ENCODE measurements at regions not wholly inside any gene's neighbourhood (a gene's known extent, or its start where the extent isn't known, plus 50 kb on each side); places are given as distances from the start of the nearest gene placed in this dataset.

- no peak overlapping the region for H3K4me3 Mint-ChIP-seq
- H3K36me3 Mint-ChIP-seq (ENCODE audit: insufficient read depth in 1 of 3, low read depth in 3 of 3), result no peaks in the 10 kb centered on the region
- Histone ChIP-seq H4K5ac (ENCODE audit: insufficient read length, low read depth, low read length) (no peak overlapping the region), H3K4me1 (ENCODE audit: insufficient read depth, low read length) (no peaks in the 10 kb centered on the region), H3K79me2 (ENCODE audit: insufficient read depth, low read length) (no peaks in the 10 kb centered on the region), H3K9ac (ENCODE audit: extremely low read depth, insufficient read length, low read length) (no peak overlapping the region), H3T11ph (ENCODE audit: low read length) (no peak overlapping the region), H3K18ac (ENCODE audit: insufficient read length, low read depth, low read length) (no peak overlapping the region), H3K79me1 (ENCODE audit: insufficient read depth, low read depth, low read length, poor library complexity, severe bottlenecking) (no peaks in the 10 kb centered on the region), H2AFZ (ENCODE audit: low read length) (no peak overlapping the region), H3K23ac (ENCODE audit: insufficient read length, low read depth, low read length) (no peak overlapping the region), H4K20me1 (ENCODE audit: control insufficient read depth, insufficient read depth, insufficient read length) (no peaks in the 10 kb centered on the region), H4K91ac (ENCODE audit: insufficient read length, low read depth, low read length) (no peak overlapping the region), H3K23me2 (ENCODE audit: insufficient read length, low read depth, low read length, poor library complexity, severe bottlenecking) (no peaks in the 10 kb centered on the region), H3K4me2 (ENCODE audit: insufficient read depth, insufficient read length, low read length) (no peak overlapping the region), H2BK120ac (ENCODE audit: low read depth, low read length, poor library complexity, severe bottlenecking) (no peak overlapping the region), H2AK5ac (ENCODE audit: insufficient read length, low read length) (no peak overlapping the region), H2BK12ac (ENCODE audit: insufficient read length, low read depth, low read length) (no peak overlapping the region), H3K27me3 (ENCODE audit: insufficient read depth, low read length) (no peaks in the 10 kb centered on the region), H3K27ac (ENCODE audit: insufficient read length, low read depth, low read length) (no peak overlapping the region), H2BK20ac (ENCODE audit: low read depth, low read length, poor library complexity, severe bottlenecking) (no peak overlapping the region), H3K4ac (ENCODE audit: low read depth, low read length) (no peak overlapping the region), H2BK15ac (ENCODE audit: low read depth, low read length) (no peak overlapping the region), H4K8ac (replicated peaks; ENCODE audit: insufficient read length, low read depth, low read length) (no peak overlapping the region), H3K56ac (ENCODE audit: insufficient read length, low read depth, low read length) (no peak overlapping the region), H2BK5ac (ENCODE audit: insufficient read length, low read length) (no peak overlapping the region), H3K9me3 (ENCODE audit: control insufficient read depth, low read depth, low read length) (no peaks in the 10 kb centered on the region), H3K14ac (ENCODE audit: insufficient read depth, low read length) (no peak overlapping the region)
- H3K4me1 Mint-ChIP-seq, result peaks cover 4 to 16% of the 10 kb centered on the region in 2 experiments; a peak in 3 of 4 replicates
- H3K27me3 Mint-ChIP-seq (ENCODE audit: low read depth), result no peaks in the 10 kb centered on the region
- DNase-seq, result no peak
- no peaks in the 10 kb centered on the region; a peak in 1 of 5 replicates for H3K9me3 Mint-ChIP-seq
- no peak for TF ChIP-seq CTCF (conservative IDR thresholded peaks at IDR 0.05)
- WGBS (ENCODE audit: extremely low coverage, insufficient read length, low lambda C conversion rate), result no CpG with 5 or more reads among the region's 3 CpGs
- no peak overlapping the region for H3K27ac Mint-ChIP-seq
These were observed 133.2 kb upstream of the REG3G start for GRCh38 chr2:78892295-78892694.

Data from H9 (cell line).